HepG2 (cell line): ENCODE measurements at regions not wholly inside any gene's neighbourhood (a gene's known extent, or its start where the extent isn't known, plus 50 kb on each side); places are given as distances from the start of the nearest gene placed in this dataset.
A peak's percentile ranks its signal among the peaks of the same experiment; 100 is the strongest.

Experiments used
- CHD4 ChIP-seq: fragments of 200-600 bp; sonication (generic); IDR thresholded peaks from 2 replicates; pipeline ENCODE4 v1.7.0; 2017; ENCODE audit warnings: mild to moderate bottlenecking, low read length, borderline replicate concordance
- FOXA1 ChIP-seq, 2 experiments: fragments of 450-650 bp in 1 of 2; sonication (generic) in 1 of 2; formaldehyde crosslinking in 1 of 2; IDR thresholded peaks; 2 replicates each; pipeline versions ENCODE4 v1.4.0 to v1.6.1; 2016 to 2020; ENCODE audit warnings: missing genetic modification reagents in 1 of 2
- KDM5B ChIP-seq: sonication (generic); formaldehyde crosslinking; IDR thresholded peaks from 2 replicates; pipeline ENCODE4 v1.4.0; 2020; ENCODE audit warnings: missing genetic modification reagents, mild to moderate bottlenecking, borderline replicate concordance
- MBNL3 ChIP-seq: fragments of 250-450 bp; sonication (Bioruptor Pico); conservative IDR thresholded peaks from 2 replicates; pipeline ENCODE4 v1.8.0; 2022; ENCODE audit warnings: mild to moderate bottlenecking, inconsistent platforms
- MIXL1 ChIP-seq: IDR thresholded peaks from 2 replicates; pipeline ENCODE4 v1.6.1; 2016
- MZF1 ChIP-seq: sonication (generic); formaldehyde crosslinking; IDR thresholded peaks from 2 replicates; pipeline ENCODE4 v1.8.1; 2023; ENCODE audit warnings: mild to moderate bottlenecking, missing genetic modification reagents, borderline replicate concordance
- PHF5A ChIP-seq: IDR thresholded peaks from one replicate; pipeline ENCODE4 v1.6.1; 2018; ENCODE audit warnings: low read depth, missing genetic modification reagents; ENCODE audit not compliant: unreplicated experiment
- REPIN1 ChIP-seq: sonication (generic); formaldehyde crosslinking; IDR thresholded peaks from 2 replicates; pipeline ENCODE4 v1.8.0; 2022; ENCODE audit warnings: missing genetic modification reagents, low read depth, mild to moderate bottlenecking, borderline replicate concordance
- SATB2 ChIP-seq: sonication (generic); formaldehyde crosslinking; IDR thresholded peaks from 2 replicates; pipeline ENCODE4 v1.5.0; 2020; ENCODE audit warnings: missing genetic modification reagents
- SKI ChIP-seq: fragments of 450-650 bp; IDR thresholded peaks from one replicate; pipeline ENCODE4 v1.6.1; 2018; ENCODE audit warnings: mild to moderate bottlenecking; ENCODE audit not compliant: partially characterized antibody
- ZBTB42 ChIP-seq: sonication (generic); formaldehyde crosslinking; IDR thresholded peaks from 2 replicates; pipeline ENCODE4 v1.5.0; 2020; ENCODE audit warnings: mild to moderate bottlenecking, missing genetic modification reagents
- ZKSCAN5 ChIP-seq: sonication (generic); formaldehyde crosslinking; IDR thresholded peaks from 2 replicates; pipeline ENCODE4 v1.5.1; 2020; ENCODE audit warnings: mild to moderate bottlenecking, missing genetic modification reagents
- ZNF138 ChIP-seq: sonication (generic); formaldehyde crosslinking; IDR thresholded peaks from 2 replicates; pipeline ENCODE4 v1.5.0; 2020; ENCODE audit warnings: mild to moderate bottlenecking, low read depth, missing genetic modification reagents
- ZNF264 ChIP-seq: sonication (generic); formaldehyde crosslinking; IDR thresholded peaks from 2 replicates; pipeline ENCODE4 v1.4.0; 2020; ENCODE audit warnings: missing genetic modification reagents
- ZNF383 ChIP-seq: sonication (generic); formaldehyde crosslinking; IDR thresholded peaks from 2 replicates; pipeline ENCODE4 v1.4.0; 2020; ENCODE audit warnings: missing genetic modification reagents, mild to moderate bottlenecking, borderline replicate concordance
- ZNF839 ChIP-seq: sonication (generic); formaldehyde crosslinking; IDR thresholded peaks from 2 replicates; pipeline ENCODE4 v1.4.0; 2020; ENCODE audit warnings: missing genetic modification reagents, mild to moderate bottlenecking, borderline replicate concordance
- ZNF850 ChIP-seq: sonication (generic); formaldehyde crosslinking; conservative IDR thresholded peaks from 2 replicates; pipeline ENCODE4 v1.9.0; 2021; ENCODE audit warnings: mild to moderate bottlenecking, missing genetic modification reagents
- TF ChIP-seq, protein P1 (sequence below): IDR thresholded peaks from 2 replicates; pipeline ENCODE4 v1.6.1; 2016
- TF ChIP-seq, protein P2 (sequence below): IDR thresholded peaks from 2 replicates; pipeline ENCODE4 v1.6.1; 2018; ENCODE audit warnings: missing genetic modification reagents, mild to moderate bottlenecking, missing compliant biosample characterization
- TF ChIP-seq, protein P3 (sequence below): sonication (generic); formaldehyde crosslinking; IDR thresholded peaks from 2 replicates; pipeline ENCODE4 v1.4.0; 2020; ENCODE audit warnings: missing genetic modification reagents, borderline replicate concordance
- TF ChIP-seq, protein P4 (sequence below): sonication (generic); formaldehyde crosslinking; IDR thresholded peaks from 2 replicates; pipeline ENCODE4 v1.4.0; 2020; ENCODE audit warnings: mild to moderate bottlenecking, missing genetic modification reagents
- TF ChIP-seq, protein P5 (sequence below): sonication (generic); formaldehyde crosslinking; IDR thresholded peaks from 2 replicates; pipeline ENCODE4 v1.9.0; 2021; ENCODE audit warnings: missing genetic modification reagents, borderline replicate concordance
- TF ChIP-seq, protein P6 (sequence below): sonication (generic); formaldehyde crosslinking; IDR thresholded peaks from 2 replicates; pipeline ENCODE4 v1.8.0; 2022; ENCODE audit warnings: missing genetic modification reagents, low read depth, mild to moderate bottlenecking, borderline replicate concordance

DNA sequence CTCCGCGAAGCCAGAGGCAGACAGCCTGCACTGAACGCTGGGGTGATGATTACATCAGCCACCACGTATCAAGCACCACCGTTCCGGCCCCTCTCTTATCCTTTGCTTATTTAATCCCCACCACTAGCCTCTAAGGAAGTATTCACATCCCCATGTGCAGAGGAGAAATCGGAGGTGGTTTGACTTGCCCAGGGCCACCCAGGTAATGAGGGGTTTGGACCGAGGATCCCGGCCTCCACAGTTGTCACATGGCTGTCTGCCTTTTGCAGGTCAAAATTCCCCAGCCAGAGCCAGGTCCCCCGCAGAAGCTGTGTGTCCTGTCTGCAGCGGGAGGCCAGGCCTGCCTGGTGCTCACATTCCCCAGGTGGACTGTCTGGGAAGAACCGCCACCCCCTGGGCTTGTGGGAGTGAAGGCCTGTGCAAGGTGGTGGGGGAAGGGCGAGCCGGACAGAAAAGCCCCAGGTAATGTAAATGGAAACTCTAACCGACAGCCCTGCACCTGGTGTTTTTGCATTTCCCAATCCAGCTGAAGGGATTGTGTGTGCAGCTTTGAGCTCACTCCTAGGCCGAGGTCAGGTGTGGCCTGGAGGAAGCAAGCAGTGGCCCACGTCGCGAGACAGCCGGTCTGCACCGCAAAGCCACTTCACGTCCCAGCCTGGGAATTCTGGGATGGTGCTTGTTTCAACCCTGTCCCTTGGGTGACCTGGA lies 108.5 kb upstream of the ID2 start (continued):
- TF ChIP-seq ZBTB42 = no peak
- TF ChIP-seq, protein P1, sequence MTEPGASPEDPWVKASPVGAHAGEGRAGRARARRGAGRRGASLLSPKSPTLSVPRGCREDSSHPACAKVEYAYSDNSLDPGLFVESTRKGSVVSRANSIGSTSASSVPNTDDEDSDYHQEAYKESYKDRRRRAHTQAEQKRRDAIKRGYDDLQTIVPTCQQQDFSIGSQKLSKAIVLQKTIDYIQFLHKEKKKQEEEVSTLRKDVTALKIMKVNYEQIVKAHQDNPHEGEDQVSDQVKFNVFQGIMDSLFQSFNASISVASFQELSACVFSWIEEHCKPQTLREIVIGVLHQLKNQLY (CRISPR knock-in tag) = no peak
- TF ChIP-seq PHF5A (CRISPR knock-in tag) = no peak
- peak; percentile 13 for TF ChIP-seq ZKSCAN5 (CRISPR knock-in tag)
- TF ChIP-seq, protein P2, sequence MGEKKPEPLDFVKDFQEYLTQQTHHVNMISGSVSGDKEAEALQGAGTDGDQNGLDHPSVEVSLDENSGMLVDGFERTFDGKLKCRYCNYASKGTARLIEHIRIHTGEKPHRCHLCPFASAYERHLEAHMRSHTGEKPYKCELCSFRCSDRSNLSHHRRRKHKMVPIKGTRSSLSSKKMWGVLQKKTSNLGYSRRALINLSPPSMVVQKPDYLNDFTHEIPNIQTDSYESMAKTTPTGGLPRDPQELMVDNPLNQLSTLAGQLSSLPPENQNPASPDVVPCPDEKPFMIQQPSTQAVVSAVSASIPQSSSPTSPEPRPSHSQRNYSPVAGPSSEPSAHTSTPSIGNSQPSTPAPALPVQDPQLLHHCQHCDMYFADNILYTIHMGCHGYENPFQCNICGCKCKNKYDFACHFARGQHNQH (CRISPR knock-in tag) = 0 out of 2 replicates have a peak, but pooled peaks have one; percentile 53
- TF ChIP-seq, protein P3, sequence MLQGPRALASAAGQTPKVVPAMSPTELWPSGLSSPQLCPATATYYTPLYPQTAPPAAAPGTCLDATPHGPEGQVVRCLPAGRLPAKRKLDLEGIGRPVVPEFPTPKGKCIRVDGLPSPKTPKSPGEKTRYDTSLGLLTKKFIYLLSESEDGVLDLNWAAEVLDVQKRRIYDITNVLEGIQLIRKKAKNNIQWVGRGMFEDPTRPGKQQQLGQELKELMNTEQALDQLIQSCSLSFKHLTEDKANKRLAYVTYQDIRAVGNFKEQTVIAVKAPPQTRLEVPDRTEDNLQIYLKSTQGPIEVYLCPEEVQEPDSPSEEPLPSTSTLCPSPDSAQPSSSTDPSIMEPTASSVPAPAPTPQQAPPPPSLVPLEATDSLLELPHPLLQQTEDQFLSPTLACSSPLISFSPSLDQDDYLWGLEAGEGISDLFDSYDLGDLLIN (CRISPR knock-in tag) = no peak
- TF ChIP-seq SKI = peak; percentile 47
- TF ChIP-seq ZNF850 (CRISPR knock-in tag) = no peak
- no peak for TF ChIP-seq MIXL1 (CRISPR knock-in tag)
- peak; percentile 33; the same call in 1 of the 2 replicates for TF ChIP-seq REPIN1
- TF ChIP-seq MZF1 (CRISPR knock-in tag) = no peak
- no peak for TF ChIP-seq ZNF138 (CRISPR knock-in tag)
- TF ChIP-seq FOXA1 (IDR thresholded peaks at IDR 0.05) = no peak
- peak; percentile 20; the same call in 1 of the 2 replicates for TF ChIP-seq FOXA1 (CRISPR knock-in tag; IDR thresholded peaks at IDR 0.05)
- no peak for TF ChIP-seq ZNF383 (CRISPR knock-in tag)
- no peak for TF ChIP-seq ZNF264 (CRISPR knock-in tag)
- TF ChIP-seq, protein P4, sequence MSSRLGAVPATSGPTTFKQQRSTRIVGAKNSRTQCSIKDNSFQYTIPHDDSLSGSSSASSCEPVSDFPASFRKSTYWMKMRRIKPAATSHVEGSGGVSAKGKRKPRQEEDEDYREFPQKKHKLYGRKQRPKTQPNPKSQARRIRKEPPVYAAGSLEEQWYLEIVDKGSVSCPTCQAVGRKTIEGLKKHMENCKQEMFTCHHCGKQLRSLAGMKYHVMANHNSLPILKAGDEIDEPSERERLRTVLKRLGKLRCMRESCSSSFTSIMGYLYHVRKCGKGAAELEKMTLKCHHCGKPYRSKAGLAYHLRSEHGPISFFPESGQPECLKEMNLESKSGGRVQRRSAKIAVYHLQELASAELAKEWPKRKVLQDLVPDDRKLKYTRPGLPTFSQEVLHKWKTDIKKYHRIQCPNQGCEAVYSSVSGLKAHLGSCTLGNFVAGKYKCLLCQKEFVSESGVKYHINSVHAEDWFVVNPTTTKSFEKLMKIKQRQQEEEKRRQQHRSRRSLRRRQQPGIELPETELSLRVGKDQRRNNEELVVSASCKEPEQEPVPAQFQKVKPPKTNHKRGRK (CRISPR knock-in tag) = no peak
- TF ChIP-seq MBNL3 (CRISPR knock-in tag) = no peak
- TF ChIP-seq, protein P5, sequence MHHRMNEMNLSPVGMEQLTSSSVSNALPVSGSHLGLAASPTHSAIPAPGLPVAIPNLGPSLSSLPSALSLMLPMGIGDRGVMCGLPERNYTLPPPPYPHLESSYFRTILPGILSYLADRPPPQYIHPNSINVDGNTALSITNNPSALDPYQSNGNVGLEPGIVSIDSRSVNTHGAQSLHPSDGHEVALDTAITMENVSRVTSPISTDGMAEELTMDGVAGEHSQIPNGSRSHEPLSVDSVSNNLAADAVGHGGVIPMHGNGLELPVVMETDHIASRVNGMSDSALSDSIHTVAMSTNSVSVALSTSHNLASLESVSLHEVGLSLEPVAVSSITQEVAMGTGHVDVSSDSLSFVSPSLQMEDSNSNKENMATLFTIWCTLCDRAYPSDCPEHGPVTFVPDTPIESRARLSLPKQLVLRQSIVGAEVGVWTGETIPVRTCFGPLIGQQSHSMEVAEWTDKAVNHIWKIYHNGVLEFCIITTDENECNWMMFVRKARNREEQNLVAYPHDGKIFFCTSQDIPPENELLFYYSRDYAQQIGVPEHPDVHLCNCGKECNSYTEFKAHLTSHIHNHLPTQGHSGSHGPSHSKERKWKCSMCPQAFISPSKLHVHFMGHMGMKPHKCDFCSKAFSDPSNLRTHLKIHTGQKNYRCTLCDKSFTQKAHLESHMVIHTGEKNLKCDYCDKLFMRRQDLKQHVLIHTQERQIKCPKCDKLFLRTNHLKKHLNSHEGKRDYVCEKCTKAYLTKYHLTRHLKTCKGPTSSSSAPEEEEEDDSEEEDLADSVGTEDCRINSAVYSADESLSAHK (CRISPR knock-in tag) = no peak
- no peak; the same call in 1 of the 2 replicates for TF ChIP-seq KDM5B (CRISPR knock-in tag)
- TF ChIP-seq SATB2 (CRISPR knock-in tag) = no peak
- no peak for TF ChIP-seq CHD4
- TF ChIP-seq, protein P6, sequence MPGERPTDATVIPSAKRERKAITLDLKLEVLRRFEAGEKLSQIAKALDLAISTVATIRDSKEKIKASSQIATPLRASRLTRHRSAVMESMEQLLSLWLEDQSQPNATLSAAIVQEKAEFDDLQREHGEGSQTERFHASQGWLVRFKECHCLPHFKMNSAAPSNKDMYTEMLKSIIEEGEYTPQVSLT (CRISPR knock-in tag) = no peak
- no peak for TF ChIP-seq ZNF839 (CRISPR knock-in tag)
